HG03135 (cell line): ENCODE measurements at regions not wholly inside any gene's neighbourhood (a gene's known extent, or its start where the extent isn't known, plus 50 kb on each side); places are given as distances from the start of the nearest gene placed in this dataset.

ENCODE experiments used
- ATAC-seq: cut with Tn5 transposase; IDR thresholded peaks from one replicate; pipeline ENCODE4 v1.9.1; 2021; ENCODE audit warnings: mild to moderate bottlenecking, moderate library complexity; ENCODE audit not compliant: unreplicated experiment

- ATAC-seq: no peak
Observed at GRCh38 chr1:81032973-81033425, 767.7 kb upstream of the ADGRL2 start.

- no peak for ATAC-seq
Observed at GRCh38 chr1:81032374-81032773, 768.4 kb upstream of the ADGRL2 start.

GRCh38 chr1:81030441-81030840 is 770.3 kb upstream of the ADGRL2 start:
- ATAC-seq: no peak

GRCh38 chr1:81029266-81029665 is 771.5 kb upstream of the ADGRL2 start:
- ATAC-seq: no peak

- no peak for ATAC-seq
Observed at GRCh38 chr1:81023187-81023724, 777.5 kb upstream of the ADGRL2 start.

GRCh38 chr1:81021134-81021533 is 779.6 kb upstream of the ADGRL2 start:
- no peak for ATAC-seq

- ATAC-seq: no peak
Observed at GRCh38 chr1:81020506-81020905, 780.2 kb upstream of the ADGRL2 start.

- ATAC-seq: no peak
Observed at GRCh38 chr1:81010126-81010525, 790.6 kb upstream of the ADGRL2 start.

GRCh38 chr1:81008293-81008692 is 792.4 kb upstream of the ADGRL2 start:
- ATAC-seq: no peak

- no peak for ATAC-seq
Observed at GRCh38 chr1:81007024-81007423, 793.7 kb upstream of the ADGRL2 start.

- ATAC-seq: no peak
Observed at GRCh38 chr1:81006502-81006901, 794.2 kb upstream of the ADGRL2 start.

- ATAC-seq: no peak
Observed at GRCh38 chr1:81004011-81004410, 796.7 kb upstream of the ADGRL2 start.

- no peak for ATAC-seq
Observed at GRCh38 chr1:80994934-80995333, 805.8 kb upstream of the ADGRL2 start.

GRCh38 chr1:80994038-80994437 is 806.7 kb upstream of the ADGRL2 start:
- no peak for ATAC-seq

- ATAC-seq: no peak
Observed at GRCh38 chr1:80993154-80993980, 807.4 kb upstream of the ADGRL2 start.

- no peak for ATAC-seq
Observed at GRCh38 chr1:80989455-80989854, 811.3 kb upstream of the ADGRL2 start.

- no peak for ATAC-seq
Observed at GRCh38 chr1:80988926-80989325, 811.8 kb upstream of the ADGRL2 start.

GRCh38 chr1:80987824-80988223 is 812.9 kb upstream of the ADGRL2 start:
- ATAC-seq: no peak

- no peak for ATAC-seq
Observed at GRCh38 chr1:80987106-80987505, 813.6 kb upstream of the ADGRL2 start.

GRCh38 chr1:80982831-80983230 is 817.9 kb upstream of the ADGRL2 start:
- ATAC-seq: no peak

GRCh38 chr1:80973101-80973500 is 827.6 kb upstream of the ADGRL2 start:
- ATAC-seq: no peak

- no peak for ATAC-seq
Observed at GRCh38 chr1:80966266-80966665, 834.5 kb upstream of the ADGRL2 start.

- ATAC-seq: no peak
Observed at GRCh38 chr1:80962564-80962963, 838.2 kb upstream of the ADGRL2 start.
